HG03432 (cell line): ENCODE measurements at regions not wholly inside any gene's neighbourhood (a gene's known extent, or its start where the extent isn't known, plus 50 kb on each side); places are given as distances from the start of the nearest gene placed in this dataset.
"Not testable (repeated sequence)": the region's sequence is repeated elsewhere in the genome, so short reads cannot be mapped to it uniquely, and the experiment has no call there.

Source experiments
- ATAC-seq: cut with Tn5 transposase; IDR thresholded peaks from one replicate; pipeline ENCODE4 v1.9.1; 2021; ENCODE audit warnings: mild to moderate bottlenecking, moderate library complexity; ENCODE audit not compliant: unreplicated experiment

DNA sequence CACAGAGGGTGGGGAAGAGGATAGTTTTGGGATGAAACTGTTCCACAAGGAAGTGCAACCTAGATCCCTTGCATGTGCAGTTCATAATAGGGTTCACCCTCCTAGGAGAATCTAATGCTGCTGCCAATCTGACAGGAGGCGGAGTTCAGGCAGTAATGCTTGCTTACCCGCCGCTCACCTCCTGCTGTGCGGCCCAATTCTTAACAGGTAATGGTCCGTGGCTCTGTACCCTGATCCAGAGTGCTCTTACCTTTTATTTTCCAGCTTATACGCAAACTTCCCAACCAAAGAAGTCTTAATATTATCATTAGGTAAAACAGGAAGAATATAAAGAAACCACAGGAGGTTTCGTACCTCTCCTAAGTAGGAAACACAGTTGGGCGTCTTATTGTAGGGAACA lies 82.7 kb upstream of the CD302 start:
- ATAC-seq = no peak

DNA sequence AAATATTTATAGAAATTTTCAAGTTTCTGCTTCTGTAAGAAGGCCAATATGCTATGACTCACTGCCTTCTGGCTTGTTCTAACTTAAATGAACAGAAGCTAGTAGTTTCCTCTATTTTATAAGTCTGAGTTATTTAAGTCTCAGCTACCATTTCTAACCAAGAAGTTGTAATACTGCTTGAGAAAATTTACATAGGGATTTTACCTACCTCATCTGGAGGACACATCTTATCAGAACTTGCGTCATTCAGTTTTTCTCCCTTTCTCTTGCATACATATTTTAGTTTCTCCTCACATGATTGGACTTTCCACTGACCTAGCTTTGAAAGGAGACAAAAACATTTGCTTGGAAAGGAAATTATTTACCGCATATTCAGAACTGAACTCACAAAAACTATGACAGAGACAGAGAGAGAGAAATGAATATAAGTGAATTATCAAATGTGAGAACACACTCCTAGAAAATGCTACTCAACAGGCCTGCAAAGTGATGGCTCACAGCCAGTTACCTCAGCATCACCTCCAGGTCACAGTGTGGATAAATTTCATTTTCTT lies 81.1 kb upstream of the CD302 start:
- peak; percentile 90 for ATAC-seq

DNA sequence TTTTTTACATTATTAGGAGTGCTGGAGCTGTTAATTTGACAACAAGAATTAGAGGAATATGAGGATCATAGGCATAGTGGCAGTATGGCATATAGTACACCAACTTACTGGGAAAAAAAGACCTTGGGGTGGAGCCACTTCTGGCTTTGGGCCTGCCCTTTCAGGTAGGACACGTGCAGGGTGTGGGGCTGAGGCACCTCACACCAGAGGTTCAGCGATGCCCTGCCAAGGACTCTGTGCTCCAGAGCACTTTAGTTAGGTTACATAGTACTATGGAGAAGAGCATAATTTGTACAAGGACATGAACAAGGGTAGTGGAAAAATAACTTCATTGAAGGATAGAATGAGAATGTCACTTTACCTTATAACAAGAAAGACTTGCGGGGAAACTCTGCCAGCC lies 77.1 kb upstream of the CD302 start:
- no peak for ATAC-seq

DNA sequence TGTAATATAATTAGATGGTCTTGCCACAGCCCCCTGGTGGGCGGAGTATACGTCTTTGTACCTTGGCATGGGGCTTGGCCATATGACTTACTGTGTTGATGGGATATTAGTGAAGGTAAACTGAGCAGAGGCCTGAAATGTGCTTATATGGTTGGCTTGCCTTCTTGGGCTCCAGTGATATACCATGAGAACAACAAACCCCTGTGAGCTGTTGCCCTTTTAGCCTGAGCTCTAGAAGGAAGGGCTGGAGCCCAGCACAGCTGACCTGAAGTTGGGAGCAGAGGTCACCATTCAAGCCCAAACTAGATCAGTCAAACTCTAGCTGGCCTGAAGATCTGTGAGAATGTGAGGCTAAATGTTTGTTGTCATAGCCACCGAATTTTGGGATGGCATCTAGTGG lies 75.2 kb upstream of the CD302 start:
- no peak for ATAC-seq

DNA sequence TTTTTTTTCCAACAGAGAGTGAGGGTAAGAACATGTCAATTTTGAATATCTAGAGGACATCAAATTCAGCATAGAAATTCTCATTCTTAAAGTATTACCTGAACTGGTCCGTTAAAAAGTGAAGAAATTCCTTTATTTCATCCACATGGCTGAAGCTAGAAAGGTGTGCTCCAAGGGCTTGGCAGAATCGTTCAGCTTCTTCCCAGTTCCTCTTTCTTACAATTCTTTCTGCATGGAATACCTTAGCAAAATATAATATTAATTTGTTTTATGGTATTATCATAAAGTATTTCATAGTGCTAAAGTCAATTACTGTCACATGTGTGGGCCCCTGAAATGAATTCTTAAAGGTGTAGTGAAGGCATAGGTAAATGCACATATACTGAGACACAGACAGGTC lies 74.3 kb upstream of the CD302 start:
- no peak for ATAC-seq

DNA sequence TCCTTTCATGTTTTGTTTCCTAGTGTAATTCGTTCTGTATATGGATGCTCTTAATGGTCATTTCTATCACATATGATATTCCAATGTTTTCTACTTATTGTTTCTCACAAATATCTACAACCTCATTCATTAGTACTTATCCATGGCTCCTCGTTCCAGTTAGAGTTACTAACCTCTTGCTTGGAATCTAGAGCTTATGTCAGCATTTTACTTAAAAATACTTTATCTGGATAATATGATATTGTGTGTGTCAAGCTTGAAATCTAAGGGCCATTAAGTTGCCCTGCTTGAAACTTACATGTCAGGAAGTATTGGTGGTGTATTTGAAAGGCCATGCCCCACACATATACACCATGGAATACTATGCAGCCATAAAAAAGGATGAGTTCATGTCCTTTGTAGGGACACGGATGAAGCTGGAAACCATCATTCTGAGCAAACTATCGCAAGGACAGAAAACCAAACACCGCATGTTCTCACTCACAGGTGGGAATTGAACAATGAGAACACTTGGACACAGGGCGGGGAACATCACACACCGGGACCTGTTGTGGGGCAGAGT lies 70.7 kb upstream of the CD302 start:
- ATAC-seq = not testable (repeated sequence)

DNA sequence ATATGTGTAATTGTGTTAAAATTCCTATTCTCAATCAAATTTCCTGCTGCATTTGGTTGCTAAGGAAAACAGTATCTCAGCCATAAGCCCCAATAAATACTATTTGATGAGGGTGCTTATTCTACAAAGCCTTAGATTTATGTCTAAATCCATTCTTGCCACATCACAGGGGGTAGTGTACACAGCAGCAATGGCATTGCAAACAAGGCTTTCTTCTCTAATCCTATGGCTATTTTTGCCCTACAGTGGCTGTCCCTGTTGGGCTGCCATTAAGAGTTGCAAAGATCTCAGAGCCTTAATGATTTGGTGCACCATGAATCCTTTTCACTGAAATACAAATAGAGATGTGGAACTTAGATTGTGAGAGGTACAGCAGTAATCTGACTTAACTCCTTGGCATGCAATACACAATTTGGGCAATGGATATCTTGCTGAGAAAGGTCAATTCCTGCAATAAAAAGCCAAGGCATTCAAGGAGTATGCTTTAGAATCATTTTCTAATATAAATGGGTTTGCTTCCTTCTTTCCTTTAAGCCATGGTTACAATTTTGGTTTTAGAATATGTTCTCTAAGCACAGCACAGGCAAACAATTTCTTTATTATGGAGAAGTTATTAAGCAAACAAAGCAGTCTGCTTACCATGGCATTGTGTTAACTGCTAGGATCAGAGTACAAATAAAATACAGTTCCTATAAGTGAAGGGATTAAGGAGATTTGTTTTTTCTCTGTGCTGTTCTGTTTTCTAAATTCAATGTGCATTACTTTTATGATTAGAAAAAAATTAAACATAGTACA lies 69.8 kb upstream of the CD302 start:
- no peak for ATAC-seq

DNA sequence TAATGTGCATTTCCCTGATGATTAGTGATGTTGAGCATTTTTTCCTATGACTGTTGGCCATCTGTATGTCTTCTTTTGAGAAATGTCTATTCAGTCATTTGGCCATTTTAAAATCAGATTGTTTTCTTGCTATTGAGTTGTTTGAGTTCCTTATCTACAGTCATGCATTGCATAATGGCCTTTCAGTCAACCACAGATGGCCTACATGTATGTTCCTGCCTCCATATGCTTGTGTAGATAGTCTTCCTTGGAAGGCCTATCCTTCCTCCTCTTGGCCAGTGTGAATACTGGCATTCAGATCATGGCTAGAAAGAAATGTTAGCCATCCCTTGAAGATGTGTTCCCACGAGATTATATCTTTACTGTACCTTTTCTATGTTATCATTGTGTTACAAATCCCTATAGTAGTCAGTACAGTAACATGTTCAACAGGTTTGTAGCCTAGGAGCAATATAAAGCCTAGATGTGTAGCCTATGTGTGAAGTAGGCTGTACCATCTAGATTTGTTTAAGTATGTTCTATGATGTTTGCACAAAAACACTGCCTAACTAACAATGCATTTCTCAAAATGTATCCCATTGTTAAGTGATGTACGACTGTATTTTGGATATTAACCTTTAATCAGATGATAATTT lies 65.6 kb upstream of the CD302 start:
- ATAC-seq = no peak

DNA sequence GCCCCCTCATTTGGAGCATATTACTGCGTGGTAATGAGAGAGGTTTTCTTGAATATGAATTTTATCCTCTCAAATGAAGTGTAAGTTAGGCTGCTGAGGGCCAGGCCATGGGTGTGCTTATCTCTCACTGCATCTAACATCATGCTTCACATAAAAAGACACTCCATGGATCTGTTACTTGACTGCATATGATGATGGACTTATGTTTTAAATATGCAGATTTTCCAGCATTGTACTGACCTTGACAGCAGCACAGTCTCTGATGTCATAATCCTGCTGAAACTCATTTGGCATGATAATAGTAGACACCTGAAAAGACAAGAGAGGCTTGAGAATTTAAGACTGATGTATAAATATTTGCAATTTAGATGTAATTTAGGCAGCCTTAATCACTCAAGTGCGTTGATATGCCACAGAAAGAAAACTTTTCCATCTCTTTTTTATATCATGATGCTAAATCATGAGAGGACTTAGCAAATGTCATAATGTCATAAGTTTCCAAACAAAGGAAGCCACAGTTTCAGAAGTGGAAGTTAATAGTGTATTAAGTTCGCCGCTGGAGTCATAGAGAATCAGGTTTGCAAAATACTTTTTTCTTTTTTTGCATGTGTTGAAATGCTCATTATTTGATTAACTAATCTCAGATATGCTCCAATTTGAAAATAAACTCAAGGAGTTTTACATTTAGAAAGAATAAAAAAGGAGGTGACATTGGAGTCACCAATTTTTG lies 62.7 kb upstream of the CD302 start:
- ATAC-seq = no peak

DNA sequence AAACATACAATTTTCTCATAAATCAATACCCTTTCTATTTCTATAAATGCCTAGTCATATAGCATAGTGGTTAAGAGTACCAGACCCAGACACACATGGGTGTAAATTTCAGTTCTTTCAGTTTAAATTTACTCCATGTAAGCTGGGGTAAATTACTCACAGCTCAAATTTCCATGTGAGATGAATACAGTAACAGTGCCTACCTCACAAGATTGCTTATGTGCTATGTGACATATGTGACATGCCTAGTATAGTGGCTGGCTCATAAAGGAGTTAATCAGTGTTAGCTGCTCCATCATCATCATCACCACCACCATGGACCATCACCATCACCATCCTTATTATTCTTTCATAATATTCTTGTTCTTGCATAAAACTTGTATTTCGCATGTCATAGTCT lies 61.6 kb upstream of the CD302 start:
- no peak for ATAC-seq

DNA sequence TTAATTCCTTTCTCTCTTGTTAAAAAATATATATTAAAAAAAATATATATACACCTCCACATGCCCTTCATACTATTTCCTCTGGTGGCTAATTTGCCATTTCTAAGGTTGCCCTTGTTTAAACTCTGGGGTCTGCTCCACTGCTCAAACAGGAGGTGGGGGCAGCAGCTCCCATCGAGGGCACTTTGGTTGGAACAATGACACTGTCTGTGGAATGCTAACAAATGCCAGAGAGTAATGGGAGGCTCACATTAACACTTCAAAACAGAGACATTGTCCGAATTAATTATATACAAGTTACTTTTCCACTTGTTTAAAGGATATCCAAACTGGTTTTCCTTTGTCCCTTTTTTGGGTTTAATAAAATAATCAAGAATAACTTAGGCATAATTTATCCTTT lies 58.8 kb upstream of the CD302 start:
- ATAC-seq = no peak

DNA sequence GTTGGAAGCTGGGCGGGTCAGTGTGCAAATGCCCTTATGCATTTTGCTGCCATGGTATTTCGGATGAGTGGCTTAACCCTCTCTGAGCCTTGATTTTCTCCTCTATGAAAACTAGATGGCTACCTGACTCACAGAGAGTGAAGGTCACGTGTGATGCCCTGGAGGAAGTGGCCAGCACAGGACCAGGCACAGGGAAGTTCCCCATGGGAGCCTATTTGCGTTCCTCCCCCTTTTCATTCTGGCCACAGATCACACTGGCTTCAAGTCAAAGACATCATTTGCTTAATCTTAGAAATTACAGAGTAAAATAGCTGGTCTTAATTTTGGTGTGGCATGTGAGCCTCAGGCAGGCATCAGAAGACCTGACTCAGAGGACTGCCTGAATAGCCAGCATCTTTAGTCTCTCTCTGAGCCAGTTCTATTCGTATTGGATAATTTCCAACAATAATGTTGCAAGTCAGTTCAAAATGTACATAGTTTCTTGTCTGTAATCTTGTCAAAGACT lies 57.6 kb upstream of the CD302 start:
- no peak for ATAC-seq

DNA sequence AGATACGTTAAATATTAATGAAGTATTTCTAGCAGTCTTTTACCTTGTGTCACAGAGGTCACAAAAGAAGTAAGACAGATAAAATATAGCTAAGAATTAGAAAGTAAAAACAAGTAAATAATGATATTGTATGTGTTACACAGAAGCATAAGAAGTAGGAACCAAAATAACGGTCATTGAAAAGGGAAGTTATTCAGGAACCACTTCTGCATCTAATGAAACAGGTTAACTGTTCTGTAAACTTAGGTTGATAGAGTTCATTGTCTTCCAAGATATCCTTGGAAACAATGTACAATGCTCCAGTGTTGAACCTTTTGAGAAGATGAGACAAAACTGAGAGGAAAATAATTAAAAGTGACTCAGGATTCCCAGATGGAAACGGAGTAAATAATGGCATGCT lies 57.1 kb upstream of the CD302 start:
- no peak for ATAC-seq

DNA sequence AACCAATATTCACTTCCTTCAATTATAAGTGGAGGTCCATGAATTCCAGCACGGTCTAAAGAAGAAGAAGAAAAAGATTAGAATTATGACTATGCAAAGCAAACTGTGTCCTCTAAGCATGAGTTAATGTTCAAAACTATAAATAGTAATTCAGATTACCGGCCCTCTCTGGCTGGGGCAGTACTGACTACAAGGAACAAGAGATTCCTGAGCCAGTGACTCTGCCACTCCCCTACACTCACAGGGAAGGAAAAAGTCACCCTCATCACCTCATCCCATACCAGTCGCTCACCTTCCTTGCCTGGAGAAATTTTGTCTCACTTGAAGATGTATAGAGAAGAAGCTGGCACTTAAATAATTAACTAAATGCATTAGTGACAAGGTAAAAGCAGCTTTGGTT lies 56.5 kb upstream of the CD302 start:
- no peak for ATAC-seq

DNA sequence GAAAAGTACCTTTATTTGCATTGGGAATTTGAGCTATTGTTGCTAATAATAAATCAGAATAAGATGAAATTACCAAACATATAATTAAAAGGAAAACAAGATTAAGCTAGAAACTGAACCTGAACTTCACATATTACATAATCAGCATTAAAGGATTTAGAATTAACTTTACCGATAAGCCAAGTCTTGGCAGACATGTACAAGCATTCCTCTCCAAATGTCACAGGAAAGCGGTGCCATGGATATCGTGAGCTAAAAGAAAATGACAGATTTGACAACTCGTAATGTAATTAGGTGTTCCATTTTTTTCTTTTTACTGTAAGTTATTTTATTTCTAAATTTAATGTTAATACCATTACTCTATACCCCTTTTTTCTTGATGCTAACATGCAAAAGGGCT lies 55.1 kb upstream of the CD302 start:
- ATAC-seq = no peak

DNA sequence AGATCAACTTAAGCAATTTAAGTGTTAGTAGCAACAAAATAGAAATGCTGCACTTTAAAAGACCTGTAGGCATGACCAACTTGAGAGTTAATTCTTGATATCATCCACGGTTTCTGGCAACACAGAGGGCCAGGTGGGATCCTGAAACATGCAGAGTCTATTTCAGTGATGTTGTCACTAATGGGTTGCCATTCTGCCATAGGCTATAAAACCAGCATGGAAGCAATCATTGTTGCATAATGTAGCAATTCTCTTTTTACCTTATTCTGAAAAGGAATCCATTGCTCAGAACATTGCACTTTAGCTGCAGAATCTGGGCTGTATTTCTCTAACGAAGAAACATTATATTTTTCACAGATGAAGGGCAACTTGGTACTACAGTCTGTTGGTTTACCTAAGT lies 53.9 kb upstream of the CD302 start:
- ATAC-seq = no peak

DNA sequence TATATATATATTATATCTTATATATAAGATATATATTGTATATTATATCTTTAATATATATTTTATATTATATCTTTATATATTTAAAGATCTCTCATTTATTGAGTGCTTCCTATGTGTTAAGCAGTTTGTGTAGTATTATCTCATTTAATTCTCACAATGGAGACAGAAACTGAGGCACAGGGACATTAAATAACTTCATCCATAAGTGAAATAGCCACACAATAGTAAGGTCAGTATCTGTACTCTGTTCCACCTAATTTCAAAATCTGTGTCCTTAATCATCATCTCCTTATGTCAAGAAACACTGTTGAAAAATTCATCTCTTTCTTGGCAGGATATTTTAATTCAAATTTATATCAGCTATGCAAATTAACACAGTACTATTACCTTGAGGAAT lies 52.8 kb upstream of the CD302 start:
- ATAC-seq = no peak

DNA sequence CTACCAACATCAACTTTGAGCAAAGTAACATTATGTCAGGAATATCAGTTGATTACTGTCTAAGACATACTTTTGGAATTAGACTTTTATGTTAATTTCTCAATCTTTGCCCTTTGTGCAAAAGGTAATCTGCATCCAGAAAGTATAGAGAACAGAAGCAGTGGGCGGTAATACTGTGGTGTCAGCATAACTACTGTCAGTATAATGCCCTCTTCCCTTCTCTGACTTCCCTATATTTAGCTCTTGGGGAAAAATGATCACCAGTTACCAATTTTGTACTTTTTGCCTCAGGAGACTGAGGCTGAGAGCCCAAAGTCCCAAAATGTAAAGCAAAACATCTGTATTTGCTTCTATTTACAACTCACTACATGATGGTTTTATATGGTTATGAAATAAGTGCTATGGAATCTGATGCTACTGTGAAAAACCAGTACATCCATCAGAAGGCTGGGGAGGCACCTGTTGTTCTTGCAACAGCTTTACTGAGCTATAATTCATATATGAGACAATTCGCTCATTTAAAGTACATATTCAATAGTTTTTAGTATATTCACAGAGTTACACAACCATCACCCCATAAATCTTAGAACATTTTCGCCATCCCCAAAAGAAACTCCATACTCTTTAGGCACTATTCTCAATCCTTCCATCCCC lies 51.3 kb upstream of the CD302 start:
- ATAC-seq = no peak
